ENCODE measurements at regions not wholly inside any gene's neighbourhood (a gene's known extent, or its start where the extent isn't known, plus 50 kb on each side); places are given as distances from the start of the nearest gene placed in this dataset.
"Not testable (repeated sequence)": the region's sequence is repeated elsewhere in the genome, so short reads cannot be mapped to it uniquely, and the experiment has no call there.

DNA sequence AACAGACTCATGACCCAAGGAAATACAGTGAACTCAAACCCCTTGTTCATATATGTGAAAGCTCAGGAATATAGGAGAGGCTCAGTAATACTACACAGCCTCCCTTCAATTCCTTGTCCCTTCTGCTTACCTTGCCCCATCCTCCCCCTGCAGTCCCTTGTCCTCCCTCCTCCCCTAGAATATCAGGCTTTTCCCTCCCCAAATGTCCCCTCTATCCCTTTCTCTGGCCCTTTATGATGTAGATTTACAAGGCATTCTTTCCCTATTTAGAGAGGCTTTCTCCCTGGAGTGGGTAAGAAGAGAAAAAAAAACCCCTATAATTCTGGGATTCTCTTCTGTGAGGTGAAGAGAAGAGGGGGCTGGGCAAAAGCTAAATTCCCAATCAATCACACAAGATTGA, 64.9 kb upstream of the KBTBD8 start:
- H3K14ac ChIP-seq (ENCODE audit: low read length), result no peak overlapping the region
- H3K4me3 ChIP-seq (ENCODE audit: low read depth, low read length), result no peak overlapping the region

DNA sequence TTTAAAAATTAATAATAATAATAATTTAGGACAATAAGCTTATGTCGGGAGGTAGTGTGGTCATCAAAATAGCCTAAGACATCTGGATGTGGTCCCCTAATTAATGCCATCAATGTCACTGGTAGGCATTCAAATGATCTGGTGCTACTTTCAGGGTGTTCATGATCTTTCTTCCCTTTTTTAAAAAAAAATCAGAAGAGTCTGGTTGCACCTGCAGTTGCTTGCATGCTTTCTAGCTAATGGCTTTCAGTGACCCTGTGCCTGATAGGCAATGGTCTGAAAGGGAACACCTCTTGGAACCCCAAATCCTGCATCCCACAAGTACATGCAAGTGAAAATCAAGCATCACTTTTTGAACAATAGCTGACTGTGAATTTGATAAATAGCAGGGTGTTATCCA, 64.1 kb upstream of the KBTBD8 start:
- no peaks in the 10 kb centered on the region for H3K79me2 ChIP-seq (ENCODE audit: control insufficient read depth, insufficient read depth, low read length, poor library complexity)
- H2BK120ac ChIP-seq (ENCODE audit: insufficient read depth, low read length, poor library complexity), result no peak overlapping the region
- no peaks in the 10 kb centered on the region for H3K36me3 ChIP-seq (ENCODE audit: control insufficient read depth in 1 of 2, insufficient read depth in 2 of 2, low read length in 2 of 2)
- no peak overlapping the region for H2BK5ac ChIP-seq (ENCODE audit: low read depth, low read length, poor library complexity)
- H3K4me2 ChIP-seq (ENCODE audit: low read length), result no peak overlapping the region
- H3K27ac ChIP-seq (ENCODE audit: low read depth, low read length), result no peak overlapping the region
- H3K4me1 ChIP-seq (ENCODE audit: control insufficient read depth in 1 of 2, insufficient read depth in 2 of 2, low read length in 2 of 2), result no peaks in the 10 kb centered on the region
- no peak overlapping the region for H4K12ac ChIP-seq (ENCODE audit: low read depth, low read length)
- no peak overlapping the region for H2BK12ac ChIP-seq (ENCODE audit: low read length)
- H3K79me1 ChIP-seq (ENCODE audit: low read length), result no peaks in the 10 kb centered on the region
- no CpG with 5 or more reads among the region's 1 CpG for WGBS (ENCODE audit: extremely low coverage, insufficient coverage, insufficient read length)
- H3K4ac ChIP-seq (ENCODE audit: low read depth, low read length), result no peak overlapping the region
- no peaks in the 10 kb centered on the region for H3K27me3 ChIP-seq (ENCODE audit: insufficient read depth, low read length)
- H3K18ac ChIP-seq (ENCODE audit: low read length), result no peak overlapping the region
- no peak overlapping the region for H3K14ac ChIP-seq (ENCODE audit: low read length)
- H3K9me3 ChIP-seq (ENCODE audit: insufficient read depth, low read depth, low read length), result no peaks in the 10 kb centered on the region
- H4K91ac ChIP-seq (ENCODE audit: low read depth, low read length), result no peak overlapping the region
- H2AK5ac ChIP-seq (ENCODE audit: low read length), result no peak overlapping the region
- no peak overlapping the region for H2AFZ ChIP-seq (ENCODE audit: insufficient read depth, low read length, poor library complexity)
- no peak overlapping the region for H4K8ac ChIP-seq (ENCODE audit: low read depth, low read length)
- no peak overlapping the region for H3K9ac ChIP-seq (ENCODE audit: low read length)
- DNase-seq, result no peak
- no peak overlapping the region for H3K4me3 ChIP-seq (ENCODE audit: low read depth, low read length)
- H3K23ac ChIP-seq (ENCODE audit: low read length), result no peak overlapping the region

More for the DNA sequence above, 64.9 kb upstream of the KBTBD8 start:
- Histone ChIP-seq H3K27me3 (ENCODE audit: insufficient read depth, low read length) (no peaks in the 10 kb centered on the region), H4K8ac (ENCODE audit: low read depth, low read length) (no peak overlapping the region), H3K18ac (ENCODE audit: low read length) (no peak overlapping the region), H2BK5ac (ENCODE audit: low read depth, low read length, poor library complexity) (no peak overlapping the region), H2AFZ (ENCODE audit: insufficient read depth, low read length, poor library complexity) (no peak overlapping the region), H3K79me1 (ENCODE audit: low read length) (no peaks in the 10 kb centered on the region), H3K36me3 (ENCODE audit: control insufficient read depth in 1 of 2, insufficient read depth in 2 of 2, low read length in 2 of 2) (no peaks in the 10 kb centered on the region), H3K4ac (ENCODE audit: low read depth, low read length) (no peak overlapping the region), H3K9ac (ENCODE audit: low read length) (no peak overlapping the region), H3K4me2 (ENCODE audit: low read length) (no peak overlapping the region), H4K12ac (ENCODE audit: low read depth, low read length) (no peak overlapping the region), H3K9me3 (ENCODE audit: insufficient read depth, low read depth, low read length) (no peaks in the 10 kb centered on the region), H2AK5ac (ENCODE audit: low read length) (no peak overlapping the region), H4K91ac (ENCODE audit: low read depth, low read length) (no peak overlapping the region), H2BK120ac (ENCODE audit: insufficient read depth, low read length, poor library complexity) (no peak overlapping the region), H3K79me2 (ENCODE audit: control insufficient read depth, insufficient read depth, low read length, poor library complexity) (no peaks in the 10 kb centered on the region), H2BK12ac (ENCODE audit: low read length) (no peak overlapping the region), H3K23ac (ENCODE audit: low read length) (no peak overlapping the region), H3K27ac (ENCODE audit: low read depth, low read length) (no peak overlapping the region), H3K4me1 (ENCODE audit: control insufficient read depth in 1 of 2, insufficient read depth in 2 of 2, low read length in 2 of 2) (no peaks in the 10 kb centered on the region)
- DNase-seq, result no peak

- H2AK5ac ChIP-seq (ENCODE audit: low read length), result no peak overlapping the region
- H3K27me3 ChIP-seq (ENCODE audit: insufficient read depth, low read length), result no peaks in the 10 kb centered on the region
- no peak overlapping the region for H4K12ac ChIP-seq (ENCODE audit: low read depth, low read length)
- no peak overlapping the region for H3K23ac ChIP-seq (ENCODE audit: low read length)
- DNase-seq, result no peak
- no peak overlapping the region for H4K8ac ChIP-seq (ENCODE audit: low read depth, low read length)
- H3K14ac ChIP-seq (ENCODE audit: low read length), result no peak overlapping the region
- no peak overlapping the region for H2BK12ac ChIP-seq (ENCODE audit: low read length)
- H3K9me3 ChIP-seq (ENCODE audit: insufficient read depth, low read depth, low read length), result no peaks in the 10 kb centered on the region
- H3K27ac ChIP-seq (ENCODE audit: low read depth, low read length), result no peak overlapping the region
- H3K79me1 ChIP-seq (ENCODE audit: low read length), result no peaks in the 10 kb centered on the region
- H3K18ac ChIP-seq (ENCODE audit: low read length), result no peak overlapping the region
- H3K79me2 ChIP-seq (ENCODE audit: control insufficient read depth, insufficient read depth, low read length, poor library complexity), result no peaks in the 10 kb centered on the region
- no peak overlapping the region for H4K91ac ChIP-seq (ENCODE audit: low read depth, low read length)
- no peak overlapping the region for H2BK5ac ChIP-seq (ENCODE audit: low read depth, low read length, poor library complexity)
- H3K4me2 ChIP-seq (ENCODE audit: low read length), result no peak overlapping the region
- WGBS (ENCODE audit: extremely low coverage, insufficient coverage, insufficient read length), result no CpG with 5 or more reads among the region's 3 CpGs
- no peaks in the 10 kb centered on the region for H3K4me1 ChIP-seq (ENCODE audit: control insufficient read depth in 1 of 2, insufficient read depth in 2 of 2, low read length in 2 of 2)
- no peak overlapping the region for H2AFZ ChIP-seq (ENCODE audit: insufficient read depth, low read length, poor library complexity)
- no peak overlapping the region for H3K9ac ChIP-seq (ENCODE audit: low read length)
- H3K4me3 ChIP-seq (ENCODE audit: low read depth, low read length), result no peak overlapping the region
- H2BK120ac ChIP-seq (ENCODE audit: insufficient read depth, low read length, poor library complexity), result no peak overlapping the region
- no peak overlapping the region for H3K4ac ChIP-seq (ENCODE audit: low read depth, low read length)
- H3K36me3 ChIP-seq (ENCODE audit: control insufficient read depth in 1 of 2, insufficient read depth in 2 of 2, low read length in 2 of 2), result no peaks in the 10 kb centered on the region
Observed at GRCh38 chr3:66934725-66935124, 63.4 kb upstream of the KBTBD8 start.

- not testable (repeated sequence) for H3K4me2 ChIP-seq (ENCODE audit: low read length); H3K4me1 ChIP-seq (ENCODE audit: control insufficient read depth in 1 of 2, insufficient read depth in 2 of 2, low read length in 2 of 2); H2BK12ac ChIP-seq (ENCODE audit: low read length); H3K79me2 ChIP-seq (ENCODE audit: control insufficient read depth, insufficient read depth, low read length, poor library complexity); H3K36me3 ChIP-seq (ENCODE audit: control insufficient read depth in 1 of 2, insufficient read depth in 2 of 2, low read length in 2 of 2); H3K9ac ChIP-seq (ENCODE audit: low read length); H2BK5ac ChIP-seq (ENCODE audit: low read depth, low read length, poor library complexity); H3K18ac ChIP-seq (ENCODE audit: low read length); H3K9me3 ChIP-seq (ENCODE audit: insufficient read depth, low read depth, low read length); H3K79me1 ChIP-seq (ENCODE audit: low read length); H3K27ac ChIP-seq (ENCODE audit: low read depth, low read length); H3K27me3 ChIP-seq (ENCODE audit: insufficient read depth, low read length); H4K8ac ChIP-seq (ENCODE audit: low read depth, low read length); H3K23ac ChIP-seq (ENCODE audit: low read length); H3K4ac ChIP-seq (ENCODE audit: low read depth, low read length); DNase-seq; H2AFZ ChIP-seq (ENCODE audit: insufficient read depth, low read length, poor library complexity); H2BK120ac ChIP-seq (ENCODE audit: insufficient read depth, low read length, poor library complexity); H2AK5ac ChIP-seq (ENCODE audit: low read length); H4K91ac ChIP-seq (ENCODE audit: low read depth, low read length); H3K14ac ChIP-seq (ENCODE audit: low read length); H3K4me3 ChIP-seq (ENCODE audit: low read depth, low read length); H4K12ac ChIP-seq (ENCODE audit: low read depth, low read length)
- no CpG with 5 or more reads among the region's 6 CpGs for WGBS (ENCODE audit: extremely low coverage, insufficient coverage, insufficient read length)
Observed at GRCh38 chr3:66937041-66937440, 61.1 kb upstream of the KBTBD8 start.
